ENCODE measurements at regions not wholly inside any gene's neighbourhood (a gene's known extent, or its start where the extent isn't known, plus 50 kb on each side); places are given as distances from the start of the nearest gene placed in this dataset.

DNA sequence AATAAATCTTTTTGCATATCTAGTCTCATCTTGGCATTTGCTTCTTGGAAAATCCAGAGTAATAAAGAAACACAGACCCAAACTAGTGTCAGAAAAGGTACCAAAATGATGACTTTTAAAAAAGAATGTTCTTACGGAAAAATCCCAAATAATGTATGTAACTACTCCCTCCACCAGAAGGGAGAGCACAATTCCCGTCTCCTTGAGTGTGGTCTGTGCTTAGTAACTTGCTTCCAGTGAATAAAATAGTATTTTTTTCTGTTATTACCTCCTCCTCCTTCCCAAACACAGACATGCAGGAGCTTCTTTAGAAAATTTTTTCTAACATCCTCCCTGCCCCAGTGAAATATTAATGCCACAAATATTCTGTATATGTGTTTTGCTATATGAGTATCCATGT, 358.1 kb downstream of the ZFHX3 start:
- no peak overlapping the region for H2AFZ ChIP-seq
- H3K27ac ChIP-seq: no peak overlapping the region
- TF ChIP-seq EZH2 (IDR thresholded peaks at IDR 0.05; ENCODE audit: borderline replicate concordance): no peak
- TF ChIP-seq EZH2phosphoT487 (IDR thresholded peaks at IDR 0.05; ENCODE audit: low read depth, severe bottlenecking, unreplicated experiment): no peak
- TF ChIP-seq, protein P1, sequence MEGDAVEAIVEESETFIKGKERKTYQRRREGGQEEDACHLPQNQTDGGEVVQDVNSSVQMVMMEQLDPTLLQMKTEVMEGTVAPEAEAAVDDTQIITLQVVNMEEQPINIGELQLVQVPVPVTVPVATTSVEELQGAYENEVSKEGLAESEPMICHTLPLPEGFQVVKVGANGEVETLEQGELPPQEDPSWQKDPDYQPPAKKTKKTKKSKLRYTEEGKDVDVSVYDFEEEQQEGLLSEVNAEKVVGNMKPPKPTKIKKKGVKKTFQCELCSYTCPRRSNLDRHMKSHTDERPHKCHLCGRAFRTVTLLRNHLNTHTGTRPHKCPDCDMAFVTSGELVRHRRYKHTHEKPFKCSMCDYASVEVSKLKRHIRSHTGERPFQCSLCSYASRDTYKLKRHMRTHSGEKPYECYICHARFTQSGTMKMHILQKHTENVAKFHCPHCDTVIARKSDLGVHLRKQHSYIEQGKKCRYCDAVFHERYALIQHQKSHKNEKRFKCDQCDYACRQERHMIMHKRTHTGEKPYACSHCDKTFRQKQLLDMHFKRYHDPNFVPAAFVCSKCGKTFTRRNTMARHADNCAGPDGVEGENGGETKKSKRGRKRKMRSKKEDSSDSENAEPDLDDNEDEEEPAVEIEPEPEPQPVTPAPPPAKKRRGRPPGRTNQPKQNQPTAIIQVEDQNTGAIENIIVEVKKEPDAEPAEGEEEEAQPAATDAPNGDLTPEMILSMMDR (IDR thresholded peaks at IDR 0.05; ENCODE audit: poor library complexity): peak; percentile 16
- no peaks in the 10 kb centered on the region for H3K79me2 ChIP-seq
- no peaks in the 10 kb centered on the region for H3K4me1 ChIP-seq (ENCODE audit: insufficient read depth)
- no peak for DNase-seq (ENCODE audit: low spot score)
- H3K4me3 ChIP-seq: no peak overlapping the region
- H3K9me2 ChIP-seq (replicated peaks; ENCODE audit: insufficient read depth): no peaks in the 10 kb centered on the region
- no peaks in the 10 kb centered on the region for H3K27me3 ChIP-seq
- no peaks in the 10 kb centered on the region for H3K9me3 ChIP-seq (ENCODE audit: low read depth)
- H3K36me3 ChIP-seq (replicated peaks; ENCODE audit: insufficient read depth, low read depth): no peaks in the 10 kb centered on the region
- no peaks in the 10 kb centered on the region for H4K20me1 ChIP-seq (ENCODE audit: insufficient read depth, poor library complexity, severe bottlenecking)
- WGBS (ENCODE audit: low lambda C conversion rate, missing lambda C conversion rate): 58% methylated on average over 2 of the region's 2 CpGs
- H3K4me2 ChIP-seq: no peak overlapping the region

DNA sequence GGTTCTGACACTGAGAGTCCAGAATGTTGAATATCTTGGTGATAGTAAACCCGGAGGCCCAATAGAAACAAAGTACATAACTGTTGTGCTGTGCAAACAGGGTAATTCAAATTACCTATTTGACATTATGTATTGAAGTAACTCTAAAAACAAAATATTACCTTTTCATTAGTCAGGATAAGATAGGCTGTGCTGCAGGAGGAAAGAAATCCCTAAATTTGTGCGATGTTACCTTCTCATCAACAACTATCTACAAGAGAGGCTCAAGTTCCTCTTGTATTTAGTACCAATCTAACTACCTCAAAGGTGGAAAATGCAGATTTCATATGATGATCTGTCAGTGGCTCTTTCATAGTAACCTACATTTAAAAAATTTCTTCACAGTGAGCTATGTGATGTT, 367.2 kb downstream of the ZFHX3 start:
- no peaks in the 10 kb centered on the region for H3K4me1 ChIP-seq (ENCODE audit: insufficient read depth)
- H3K9me2 ChIP-seq (replicated peaks; ENCODE audit: insufficient read depth): no peaks in the 10 kb centered on the region
- H2AFZ ChIP-seq: no peak overlapping the region
- 96% methylated on average over 2 of the region's 2 CpGs for WGBS (ENCODE audit: low lambda C conversion rate, missing lambda C conversion rate)
- no peaks in the 10 kb centered on the region for H3K36me3 ChIP-seq (replicated peaks; ENCODE audit: insufficient read depth, low read depth)
- no peak overlapping the region for H3K27ac ChIP-seq
- no peak overlapping the region for H3K4me2 ChIP-seq
- H3K9me3 ChIP-seq (ENCODE audit: low read depth): no peaks in the 10 kb centered on the region
- no peak overlapping the region for H3K4me3 ChIP-seq
- no peaks in the 10 kb centered on the region for H3K27me3 ChIP-seq
- DNase-seq (ENCODE audit: low spot score): no peak
- TF ChIP-seq, protein P1 (IDR thresholded peaks at IDR 0.05; ENCODE audit: poor library complexity): no peak
- no peak for TF ChIP-seq EZH2 (IDR thresholded peaks at IDR 0.05; ENCODE audit: borderline replicate concordance)
- no peaks in the 10 kb centered on the region for H4K20me1 ChIP-seq (ENCODE audit: insufficient read depth, poor library complexity, severe bottlenecking)
- no peaks in the 10 kb centered on the region for H3K79me2 ChIP-seq

DNA sequence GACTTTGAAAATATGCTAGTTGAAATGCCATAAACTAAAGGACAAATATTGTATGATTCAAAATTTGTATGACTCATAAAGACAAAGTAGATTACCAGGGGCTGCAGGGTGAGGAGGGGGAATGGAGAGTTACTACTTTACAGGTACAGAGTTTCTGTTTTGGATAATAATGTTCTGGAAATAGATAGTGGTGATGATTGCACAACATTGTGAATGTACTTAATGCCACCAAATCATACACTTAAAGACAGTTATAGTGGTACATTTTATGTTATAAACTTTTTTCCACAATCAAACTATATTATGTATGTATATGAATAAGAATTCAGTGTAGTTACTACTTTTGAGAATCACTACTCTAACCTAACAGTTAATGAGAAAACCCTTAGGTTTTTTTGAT, 368.1 kb downstream of the ZFHX3 start:
- H3K27me3 ChIP-seq: no peaks in the 10 kb centered on the region
- DNase-seq (ENCODE audit: low spot score): no peak
- H3K9me2 ChIP-seq (replicated peaks; ENCODE audit: insufficient read depth): no peaks in the 10 kb centered on the region

More for the DNA sequence above, 368.1 kb downstream of the ZFHX3 start:
- H4K20me1 ChIP-seq (ENCODE audit: insufficient read depth, poor library complexity, severe bottlenecking): no peaks in the 10 kb centered on the region
- TF ChIP-seq, protein P1 (IDR thresholded peaks at IDR 0.05; ENCODE audit: poor library complexity): no peak
- TF ChIP-seq EZH2 (IDR thresholded peaks at IDR 0.05; ENCODE audit: borderline replicate concordance) (no peak), EZH2phosphoT487 (IDR thresholded peaks at IDR 0.05; ENCODE audit: low read depth, severe bottlenecking, unreplicated experiment) (no peak)
- H2AFZ ChIP-seq: no peak overlapping the region
- H3K36me3 ChIP-seq (replicated peaks; ENCODE audit: insufficient read depth, low read depth): no peaks in the 10 kb centered on the region
- H3K27ac ChIP-seq: no peak overlapping the region
- H3K4me3 ChIP-seq: no peak overlapping the region
- H3K9me3 ChIP-seq (ENCODE audit: low read depth): no peaks in the 10 kb centered on the region
- no peaks in the 10 kb centered on the region for H3K4me1 ChIP-seq (ENCODE audit: insufficient read depth)
- H3K4me2 ChIP-seq: no peak overlapping the region
- H3K79me2 ChIP-seq: no peaks in the 10 kb centered on the region

Measured in hepatocyte (in vitro differentiated cells).